Stomach (tissue), 8 donors: ENCODE measurements at regions not wholly inside any gene's neighbourhood (a gene's known extent, or its start where the extent isn't known, plus 50 kb on each side); places are given as distances from the start of the nearest gene placed in this dataset.
A peak's percentile ranks its signal among the peaks of the same experiment; 100 is the strongest.
"Not testable (repeated sequence)": the region's sequence is repeated elsewhere in the genome, so short reads cannot be mapped to it uniquely, and the experiment has no call there.

Source experiments
- DNase-seq, 2 donors: peaks; one replicate each; pipeline versions ENCODE4 v3.0.0 to v3.0.0-alpha.2; 2013 to 2019
- H3K27ac ChIP-seq, 5 donors: fragments of 200-600 bp in 4 of 5; sonication (generic) in 4 of 5; one replicate each; pipeline ENCODE4 v1.5.1; 2013 to 2019; ENCODE audit warnings: mild to moderate bottlenecking in 1 of 5, moderate library complexity in 1 of 5
- H3K27me3 ChIP-seq, 3 donors: fragments of 200-600 bp; sonication (generic); one replicate each; pipeline ENCODE4 v1.5.1; 2017 to 2019; ENCODE audit warnings: mixed run types in 1 of 3
- H3K36me3 ChIP-seq, 4 donors: fragments of 200-600 bp; sonication (generic); 1 replicate in 3 of 4; 2 replicates in 1 of 4; pipeline ENCODE4 v1.5.1; 2016 to 2019
- H3K4me1 ChIP-seq, 4 donors: fragments of 200-600 bp; sonication (generic); one replicate each; pipeline ENCODE4 v1.5.1; 2016 to 2019
- H3K4me3 ChIP-seq, 4 donors: fragments of 200-600 bp; sonication (generic) in 3 of 4; one replicate each; pipeline ENCODE4 v1.5.1; 2016 to 2019; ENCODE audit warnings: mild to moderate bottlenecking in 1 of 4
- H3K9me3 ChIP-seq, 4 donors: fragments of 200-600 bp; sonication (generic); one replicate each; pipeline ENCODE4 v1.5.1; 2016 to 2019
- CTCF ChIP-seq, 7 experiments: fragments of 450-650 bp in 4 of 7; fragments of 200-600 bp in 3 of 7; sonication (generic) in 3 of 7; IDR thresholded peaks; one replicate each; pipeline ENCODE4 v1.5.1; 2016 to 2019; ENCODE audit warnings: antibody characterized with exemption in 7 of 7, control low read depth in 2 of 7, mild to moderate bottlenecking in 1 of 7
- EP300 ChIP-seq: sonication (generic); formaldehyde crosslinking; IDR thresholded peaks from one replicate; pipeline ENCODE4 v1.6.1; 2017; ENCODE audit warnings: antibody characterized with exemption
- POLR2A ChIP-seq, 4 donors: fragments of 450-650 bp; IDR thresholded peaks; one replicate each; pipeline ENCODE4 v1.6.1; 2016; ENCODE audit warnings: antibody characterized with exemption in 4 of 4, control low read depth in 2 of 4, mild to moderate bottlenecking in 1 of 4, moderate library complexity in 1 of 4
- POLR2AphosphoS5 ChIP-seq, 3 donors: sonication (generic); formaldehyde crosslinking; IDR thresholded peaks; one replicate each; pipeline ENCODE4 v1.6.1; 2016; ENCODE audit warnings: antibody characterized with exemption in 3 of 3
- WGBS, 5 donors: extraction: QIAGEN DNeasy Blood & Tissue Kit in 3 of 5; methylation state at CpG; one replicate each; pipeline versions ENCODE4 v1.1.5 to v1.1.7; 2013 to 2018; 5-methylcytosine and 5-hydroxymethylcytosine counted together
- intact Hi-C: fragments of 100-400 bp; cut with DNase I; formaldehyde crosslinking; loops from one replicate; pipeline ENCODE4 v1.15.1; 2023; ENCODE audit warnings: low total_unique reads
- donor health status: healthy with polysubstance abuse.
- donor health status: Bipolar disorder and iron deficiency.
- donor health status: healthy.

GRCh38 chr15:47116698-47117097 is 600.6 kb upstream of the SEMA6D start:
- Histone ChIP-seq H3K36me3 (no peaks in the 10 kb centered on the region), H3K27me3 (no peaks in the 10 kb centered on the region), H3K9me3 (peaks cover 0 to 17% (median under 1%) of the 10 kb centered on the region in 4 donors), H3K4me1 (no peaks in the 10 kb centered on the region), H3K4me3 (no peak overlapping the region), H3K27ac (no peak overlapping the region)
- WGBS, 5 donors, result 82 to 93% (median 88%) methylated on average over 2 of the region's 2 CpGs
- intact Hi-C loops, result no loop called here
- no peak for DNase-seq
- TF ChIP-seq CTCF (IDR thresholded peaks at IDR 0.05) (peak in 1 of 7 experiments; percentile 13), EP300 (no peak)

GRCh38 chr15:47119349-47119748 is 598.0 kb upstream of the SEMA6D start:
- H3K9me3 ChIP-seq, result peaks cover 0 to 22% (median 3%) of the 10 kb centered on the region in 4 donors
- intact Hi-C loops, result no loop called here
- H3K27ac ChIP-seq, result no peak overlapping the region
- H3K4me1 ChIP-seq, result no peaks in the 10 kb centered on the region
- no peak overlapping the region for H3K4me3 ChIP-seq
- H3K36me3 ChIP-seq, result no peaks in the 10 kb centered on the region
- no peak for TF ChIP-seq EP300
- TF ChIP-seq CTCF (IDR thresholded peaks at IDR 0.05), result no peak
- TF ChIP-seq POLR2A (IDR thresholded peaks at IDR 0.05), result no peak
- TF ChIP-seq POLR2AphosphoS5 (IDR thresholded peaks at IDR 0.05), result no peak
- no peaks in the 10 kb centered on the region for H3K27me3 ChIP-seq
- no peak for DNase-seq

- Histone ChIP-seq H3K9me3 (peaks cover 0 to 33% (median 13%) of the 10 kb centered on the region in 4 donors), H3K4me3 (no peak overlapping the region), H3K36me3 (no peaks in the 10 kb centered on the region), H3K27me3 (no peaks in the 10 kb centered on the region), H3K4me1 (no peaks in the 10 kb centered on the region), H3K27ac (no peak overlapping the region)
- intact Hi-C loops, result no loop called here
- 37 to 66% (median 56%) methylated on average over 3 of the region's 3 CpGs for WGBS, 5 donors
- TF ChIP-seq POLR2AphosphoS5 (IDR thresholded peaks at IDR 0.05) (no peak), POLR2A (IDR thresholded peaks at IDR 0.05) (no peak), EP300 (no peak), CTCF (IDR thresholded peaks at IDR 0.05) (no peak)
- peak in 1 of 2 donors; percentile 16 for DNase-seq
Observed at GRCh38 chr15:47124430-47125102, 592.7 kb upstream of the SEMA6D start.

- Histone ChIP-seq H3K4me3 (no peak overlapping the region), H3K27ac (no peak overlapping the region), H3K36me3 (no peaks in the 10 kb centered on the region), H3K4me1 (no peaks in the 10 kb centered on the region), H3K27me3 (no peaks in the 10 kb centered on the region), H3K9me3 (peaks cover 0 to 26% (median 19%) of the 10 kb centered on the region in 4 donors)
- TF ChIP-seq POLR2AphosphoS5 (IDR thresholded peaks at IDR 0.05), result no peak
- no peak for TF ChIP-seq POLR2A (IDR thresholded peaks at IDR 0.05)
- TF ChIP-seq CTCF (IDR thresholded peaks at IDR 0.05), result no peak
- no peak for TF ChIP-seq EP300
- intact Hi-C loops, result no loop called here
- 32 to 62% (median 43%) methylated on average over 3 of the region's 3 CpGs for WGBS, 5 donors
- DNase-seq, result peak in 1 of 2 donors; percentile 35
Observed at GRCh38 chr15:47129033-47129432, 588.3 kb upstream of the SEMA6D start.

- H3K27ac ChIP-seq, H3K36me3 ChIP-seq, H3K4me3 ChIP-seq, DNase-seq, H3K4me1 ChIP-seq, intact Hi-C loops, H3K27me3 ChIP-seq: not testable (repeated sequence)
- peaks cover 0 to 26% (median 19%) of the 10 kb centered on the region in 4 donors for H3K9me3 ChIP-seq
- WGBS, 5 donors, result 82 to 95% (median 90%) methylated on average over 1 to 7 of the region's 7 CpGs
Observed at GRCh38 chr15:47131450-47131849, 585.9 kb upstream of the SEMA6D start.
